HL-60 (cell line): ENCODE measurements at regions not wholly inside any gene's neighbourhood (a gene's known extent, or its start where the extent isn't known, plus 50 kb on each side); places are given as distances from the start of the nearest gene placed in this dataset.

Experiments
- DNase-seq, 2 experiments: peaks; one replicate each; pipeline ENCODE4 v3.0.0-alpha.2; 2010 to 2020; ENCODE audit warnings: low read depth in 1 of 2, low spot score in 1 of 2
- H3K27ac ChIP-seq: fragments of 250-450 bp; sonication (Bioruptor Pico); replicated peaks from 2 replicates; pipeline ENCODE4 v1.5.1; 2020; ENCODE audit warnings: mild to moderate bottlenecking, moderate library complexity
- H3K27me3 ChIP-seq: fragments of 250-450 bp; sonication (Bioruptor Pico); 2 replicates; pipeline ENCODE4 v1.5.1; 2021; ENCODE audit warnings: mild to moderate bottlenecking, moderate library complexity; ENCODE audit not compliant: insufficient read depth, poor library complexity, severe bottlenecking
- H3K4me3 ChIP-seq: replicated peaks from 2 replicates; pipeline ENCODE4 v1.5.1; 2011; ENCODE audit warnings: mild to moderate bottlenecking, control low read depth, low read length; ENCODE audit not compliant: insufficient read depth
- CTCF ChIP-seq: IDR thresholded peaks from one replicate; pipeline ENCODE4 v1.5.1; 2011; ENCODE audit warnings: low read length, control low read depth, inconsistent platforms; ENCODE audit not compliant: insufficient read depth
- GABPA ChIP-seq: IDR thresholded peaks from 2 replicates; pipeline ENCODE4 v1.6.1; 2012; ENCODE audit warnings: low read depth
- POLR2AphosphoS5 ChIP-seq: IDR thresholded peaks from 2 replicates; pipeline ENCODE4 v1.6.1; 2012; ENCODE audit warnings: low read depth
- SPI1 ChIP-seq: IDR thresholded peaks from 2 replicates; pipeline ENCODE4 v1.6.1; 2012; ENCODE audit warnings: low read depth, mild to moderate bottlenecking, borderline replicate concordance
- TF ChIP-seq, protein P1 (sequence below): IDR thresholded peaks from 2 replicates; pipeline ENCODE4 v1.6.1; 2012; ENCODE audit warnings: low read depth; ENCODE audit not compliant: insufficient replicate concordance

DNA sequence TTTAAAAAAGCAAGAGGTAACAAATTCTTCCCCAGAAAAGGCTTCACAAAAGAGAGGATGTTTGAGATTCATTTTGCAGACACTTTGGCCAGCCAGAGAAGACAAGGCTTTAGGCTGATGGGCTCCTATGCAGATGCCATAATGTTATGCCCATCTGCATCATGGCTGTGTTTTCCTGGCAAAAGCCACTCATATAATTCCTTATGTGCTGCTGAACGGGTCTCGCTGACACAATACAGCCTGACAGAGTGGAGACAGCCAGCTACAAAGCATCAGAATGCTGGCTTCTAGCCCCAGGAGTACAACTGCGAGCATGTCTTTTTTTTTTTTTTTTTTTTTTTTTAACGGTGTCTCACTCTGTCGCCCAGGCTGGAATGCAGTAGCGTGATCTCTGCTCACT, 1157.4 kb upstream of the AUTS2 start:
- Histone ChIP-seq H3K4me3 (no peak overlapping the region), H3K27me3 (no peaks in the 10 kb centered on the region), H3K27ac (no peak overlapping the region)
- DNase-seq, result no peak
- TF ChIP-seq SPI1 (no peak), POLR2AphosphoS5 (no peak), GABPA (no peak), CTCF (no peak)
- TF ChIP-seq, protein P1, sequence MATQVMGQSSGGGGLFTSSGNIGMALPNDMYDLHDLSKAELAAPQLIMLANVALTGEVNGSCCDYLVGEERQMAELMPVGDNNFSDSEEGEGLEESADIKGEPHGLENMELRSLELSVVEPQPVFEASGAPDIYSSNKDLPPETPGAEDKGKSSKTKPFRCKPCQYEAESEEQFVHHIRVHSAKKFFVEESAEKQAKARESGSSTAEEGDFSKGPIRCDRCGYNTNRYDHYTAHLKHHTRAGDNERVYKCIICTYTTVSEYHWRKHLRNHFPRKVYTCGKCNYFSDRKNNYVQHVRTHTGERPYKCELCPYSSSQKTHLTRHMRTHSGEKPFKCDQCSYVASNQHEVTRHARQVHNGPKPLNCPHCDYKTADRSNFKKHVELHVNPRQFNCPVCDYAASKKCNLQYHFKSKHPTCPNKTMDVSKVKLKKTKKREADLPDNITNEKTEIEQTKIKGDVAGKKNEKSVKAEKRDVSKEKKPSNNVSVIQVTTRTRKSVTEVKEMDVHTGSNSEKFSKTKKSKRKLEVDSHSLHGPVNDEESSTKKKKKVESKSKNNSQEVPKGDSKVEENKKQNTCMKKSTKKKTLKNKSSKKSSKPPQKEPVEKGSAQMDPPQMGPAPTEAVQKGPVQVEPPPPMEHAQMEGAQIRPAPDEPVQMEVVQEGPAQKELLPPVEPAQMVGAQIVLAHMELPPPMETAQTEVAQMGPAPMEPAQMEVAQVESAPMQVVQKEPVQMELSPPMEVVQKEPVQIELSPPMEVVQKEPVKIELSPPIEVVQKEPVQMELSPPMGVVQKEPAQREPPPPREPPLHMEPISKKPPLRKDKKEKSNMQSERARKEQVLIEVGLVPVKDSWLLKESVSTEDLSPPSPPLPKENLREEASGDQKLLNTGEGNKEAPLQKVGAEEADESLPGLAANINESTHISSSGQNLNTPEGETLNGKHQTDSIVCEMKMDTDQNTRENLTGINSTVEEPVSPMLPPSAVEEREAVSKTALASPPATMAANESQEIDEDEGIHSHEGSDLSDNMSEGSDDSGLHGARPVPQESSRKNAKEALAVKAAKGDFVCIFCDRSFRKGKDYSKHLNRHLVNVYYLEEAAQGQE, result no peak

GRCh38 chr7:68441645-68442044, 1156.6 kb upstream of the AUTS2 start:
- no peaks in the 10 kb centered on the region for H3K27me3 ChIP-seq
- H3K4me3 ChIP-seq, result no peak overlapping the region
- no peak overlapping the region for H3K27ac ChIP-seq
- DNase-seq, result no peak
- TF ChIP-seq, protein P1, result no peak
- no peak for TF ChIP-seq POLR2AphosphoS5

GRCh38 chr7:68442931-68443631, 1155.2 kb upstream of the AUTS2 start:
- no peaks in the 10 kb centered on the region for H3K27me3 ChIP-seq
- DNase-seq, result no peak
- H3K27ac ChIP-seq, result no peak overlapping the region
- no peak for TF ChIP-seq GABPA
- TF ChIP-seq, protein P1, result no peak
- no peak for TF ChIP-seq SPI1
- TF ChIP-seq POLR2AphosphoS5, result no peak
- TF ChIP-seq CTCF, result no peak
- no peak overlapping the region for H3K4me3 ChIP-seq
